PC-3 (cell line): ENCODE measurements at regions not wholly inside any gene's neighbourhood (a gene's known extent, or its start where the extent isn't known, plus 50 kb on each side); places are given as distances from the start of the nearest gene placed in this dataset.

Experiments
- ATAC-seq: fragments of 200-7000 bp; cut with Tn5 transposase; 2 replicates; pipeline ENCODE4 v1.9.1; 2020; ENCODE audit warnings: mild to moderate bottlenecking, moderate library complexity
- BruUV-seq: library from RNA; stranded (reverse); fragments of 400-500 nt; replicated peaks from 2 replicates; lab custom pipeline; 2021; lab: Mats Ljungman, UMichigan
- CTCF ChIA-PET: fragments of 300-600 bp; sonication (Branson Sonifier 250); formaldehyde crosslinking; loops from one replicate; lab custom pipeline; 2022; ENCODE audit warnings: antibody characterized with exemption; lab: Charles Lee
- POLR2A ChIA-PET: fragments of 300-600 bp; sonication (Branson Sonifier 250); formaldehyde crosslinking; loops from one replicate; lab custom pipeline; 2022; ENCODE audit warnings: antibody characterized with exemption; ENCODE audit not compliant: unreplicated experiment; lab: Charles Lee
- DNase-seq: peaks from one replicate; pipeline ENCODE4 v3.0.0-alpha.2; 2015
- H2AFZ ChIP-seq: fragments of 300-600 bp; sonication (generic); 2 replicates; pipeline ENCODE4 v1.6.0; 2016; ENCODE audit warnings: antibody characterized with exemption, low read length
- H3F3A ChIP-seq: fragments of 300-600 bp; sonication (generic); one replicate; pipeline ENCODE4 v1.6.0; 2017; ENCODE audit warnings: antibody characterized with exemption, low read length, control low read depth, mild to moderate bottlenecking; ENCODE audit not compliant: unreplicated experiment
- H3K27ac ChIP-seq: fragments of 300-600 bp; sonication (generic); 2 replicates; pipeline ENCODE4 v1.5.1; 2016; ENCODE audit warnings: mild to moderate bottlenecking, low read length
- H3K27me3 ChIP-seq: fragments of 300-600 bp; sonication (generic); 2 replicates; pipeline ENCODE4 v1.6.1; 2016; ENCODE audit warnings: low read length, mixed read lengths
- H3K36me3 ChIP-seq: fragments of 300-600 bp; sonication (generic); 2 replicates; pipeline ENCODE4 v1.6.1; 2016; ENCODE audit warnings: low read depth, mixed run types, low read length, mixed read lengths
- H3K4me1 ChIP-seq: fragments of 300-600 bp; sonication (generic); 2 replicates; pipeline ENCODE4 v1.5.1; 2016; ENCODE audit warnings: low read length; ENCODE audit not compliant: insufficient read depth
- H3K4me2 ChIP-seq: fragments of 300-600 bp; sonication (generic); 2 replicates; pipeline ENCODE4 v1.6.0; 2016; ENCODE audit warnings: low read length
- H3K4me3 ChIP-seq: fragments of 300-600 bp; sonication (generic); 2 replicates; pipeline ENCODE4 v1.5.1; 2016; ENCODE audit warnings: mild to moderate bottlenecking, low read length, mixed read lengths
- H3K79me2 ChIP-seq: fragments of 300-600 bp; sonication (generic); 2 replicates; pipeline ENCODE4 v1.6.1; 2017; ENCODE audit warnings: low read length, mixed read lengths
- H3K9ac ChIP-seq: fragments of 300-600 bp; sonication (generic); 2 replicates; pipeline ENCODE4 v1.6.0; 2016; ENCODE audit warnings: mild to moderate bottlenecking, low read length
- H3K9me2 ChIP-seq: fragments of 300-600 bp; sonication (generic); replicated peaks from 2 replicates; pipeline ENCODE4 v1.6.1; 2016; ENCODE audit warnings: mixed run types, low read length, mixed read lengths
- H3K9me3 ChIP-seq: fragments of 300-600 bp; sonication (generic); 2 replicates; pipeline ENCODE4 v1.6.1; 2016; ENCODE audit warnings: low read length, mixed read lengths
- H4K20me1 ChIP-seq: fragments of 300-600 bp; sonication (generic); 2 replicates; pipeline ENCODE4 v1.6.1; 2016; ENCODE audit warnings: low read length, mixed read lengths
- EZH2 ChIP-seq: fragments of 300-600 bp; sonication (generic); IDR thresholded peaks from one replicate; pipeline ENCODE4 v1.6.1; 2017; ENCODE audit warnings: antibody characterized with exemption, mild to moderate bottlenecking, low read length; ENCODE audit not compliant: unreplicated experiment
- EZH2phosphoT487 ChIP-seq: fragments of 300-600 bp; sonication (generic); IDR thresholded peaks from 2 replicates; pipeline ENCODE4 v1.6.1; 2018; ENCODE audit warnings: mild to moderate bottlenecking, antibody characterized with exemption, low read length, borderline replicate concordance
- intact Hi-C: fragments of 100-400 bp; cut with micrococcal nuclease; formaldehyde crosslinking; loops from 2 replicates; pipeline ENCODE4 v1.9.0; 2023
- TF ChIP-seq, protein P1 (sequence below): fragments of 300-600 bp; sonication (generic); conservative IDR thresholded peaks from 2 replicates; pipeline ENCODE4 v1.5.1; 2017; ENCODE audit warnings: antibody characterized with exemption, low read depth, mild to moderate bottlenecking, low read length

DNA sequence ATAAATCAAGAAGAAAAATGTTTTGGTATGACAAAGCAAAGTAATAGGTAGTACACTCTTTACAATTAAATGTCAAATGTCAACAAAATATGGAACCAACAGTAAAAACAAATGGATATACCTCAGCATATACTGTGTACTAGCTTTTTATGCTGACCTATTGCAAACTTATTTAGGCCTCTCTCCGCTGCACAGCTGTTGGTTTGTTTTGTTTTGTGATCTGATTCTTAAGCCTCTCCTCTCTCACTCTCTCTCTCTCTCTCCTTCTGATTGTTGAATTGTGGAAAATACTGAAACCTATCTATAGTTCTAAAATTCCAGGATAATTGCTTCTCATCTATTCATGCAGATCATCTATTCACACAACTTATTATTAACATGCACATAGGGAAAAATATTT, 154.9 kb upstream of the ARHGAP28 start:
- Histone ChIP-seq H3K9ac (no peak overlapping the region), H3K9me3 (no peaks in the 10 kb centered on the region), H3K27ac (no peak overlapping the region), H4K20me1 (no peaks in the 10 kb centered on the region), H3K36me3 (no peaks in the 10 kb centered on the region), H3K9me2 (no peaks in the 10 kb centered on the region), H3F3A (no peaks in the 10 kb centered on the region), H3K79me2 (no peaks in the 10 kb centered on the region), H3K27me3 (no peaks in the 10 kb centered on the region), H3K4me2 (no peak overlapping the region), H3K4me1 (no peaks in the 10 kb centered on the region), H2AFZ (no peak overlapping the region), H3K4me3 (no peak overlapping the region)
- DNase-seq (no peak), ATAC-seq (no peak)
- ChIA-PET CTCF (no interaction called here), POLR2A (no interaction called here)
- TF ChIP-seq, protein P1, sequence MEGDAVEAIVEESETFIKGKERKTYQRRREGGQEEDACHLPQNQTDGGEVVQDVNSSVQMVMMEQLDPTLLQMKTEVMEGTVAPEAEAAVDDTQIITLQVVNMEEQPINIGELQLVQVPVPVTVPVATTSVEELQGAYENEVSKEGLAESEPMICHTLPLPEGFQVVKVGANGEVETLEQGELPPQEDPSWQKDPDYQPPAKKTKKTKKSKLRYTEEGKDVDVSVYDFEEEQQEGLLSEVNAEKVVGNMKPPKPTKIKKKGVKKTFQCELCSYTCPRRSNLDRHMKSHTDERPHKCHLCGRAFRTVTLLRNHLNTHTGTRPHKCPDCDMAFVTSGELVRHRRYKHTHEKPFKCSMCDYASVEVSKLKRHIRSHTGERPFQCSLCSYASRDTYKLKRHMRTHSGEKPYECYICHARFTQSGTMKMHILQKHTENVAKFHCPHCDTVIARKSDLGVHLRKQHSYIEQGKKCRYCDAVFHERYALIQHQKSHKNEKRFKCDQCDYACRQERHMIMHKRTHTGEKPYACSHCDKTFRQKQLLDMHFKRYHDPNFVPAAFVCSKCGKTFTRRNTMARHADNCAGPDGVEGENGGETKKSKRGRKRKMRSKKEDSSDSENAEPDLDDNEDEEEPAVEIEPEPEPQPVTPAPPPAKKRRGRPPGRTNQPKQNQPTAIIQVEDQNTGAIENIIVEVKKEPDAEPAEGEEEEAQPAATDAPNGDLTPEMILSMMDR: no peak
- no peak for TF ChIP-seq EZH2phosphoT487
- intact Hi-C loops: no loop called here
- BruUV-seq: no TSS peak

DNA sequence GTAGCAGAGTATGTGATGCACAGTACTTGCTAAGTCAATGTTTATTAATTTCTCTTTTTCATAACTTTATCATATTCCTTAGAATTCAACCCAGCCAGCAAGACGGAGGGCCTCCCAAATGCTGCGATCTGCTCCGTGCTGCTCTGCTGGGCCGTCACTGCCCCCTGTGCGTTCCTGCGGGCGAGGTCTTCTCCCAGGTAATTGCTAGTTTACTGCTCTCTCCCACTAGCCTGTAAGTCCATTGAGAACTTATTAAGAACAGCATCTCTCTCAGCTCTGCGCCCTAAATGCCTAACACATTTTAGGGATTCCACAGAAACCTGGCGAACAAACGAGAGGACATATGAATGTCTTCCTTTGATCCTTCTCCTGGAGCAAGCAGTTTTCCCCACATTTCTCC, 153.6 kb upstream of the ARHGAP28 start:
- no peaks in the 10 kb centered on the region for H4K20me1 ChIP-seq
- CTCF ChIA-PET: interaction anchor here (0.6 kb wide), 1 partner anchor 285 kb away, joined by 3 read pairs; no protein-coding TSS in a partner anchor
- H3K9me2 ChIP-seq: no peaks in the 10 kb centered on the region
- ATAC-seq: no peak
- H3K9me3 ChIP-seq: no peaks in the 10 kb centered on the region
- DNase-seq: no peak
- no peaks in the 10 kb centered on the region for H3K36me3 ChIP-seq
- no peak overlapping the region for H2AFZ ChIP-seq
- TF ChIP-seq, protein P1: no peak
- TF ChIP-seq EZH2: no peak
- TF ChIP-seq EZH2phosphoT487: no peak
- no peak overlapping the region for H3K4me2 ChIP-seq
- intact Hi-C loops: no loop called here
- POLR2A ChIA-PET: no interaction called here
- no TSS peak for BruUV-seq
- H3K79me2 ChIP-seq: no peaks in the 10 kb centered on the region
- no peak overlapping the region for H3K9ac ChIP-seq
- H3K27me3 ChIP-seq: 0 out of 2 replicates have a peak, but pooled peaks cover 4% of the 10 kb centered on the region
- H3F3A ChIP-seq: no peaks in the 10 kb centered on the region
- no peak overlapping the region for H3K4me3 ChIP-seq
- no peak overlapping the region for H3K27ac ChIP-seq
- H3K4me1 ChIP-seq: no peaks in the 10 kb centered on the region

DNA sequence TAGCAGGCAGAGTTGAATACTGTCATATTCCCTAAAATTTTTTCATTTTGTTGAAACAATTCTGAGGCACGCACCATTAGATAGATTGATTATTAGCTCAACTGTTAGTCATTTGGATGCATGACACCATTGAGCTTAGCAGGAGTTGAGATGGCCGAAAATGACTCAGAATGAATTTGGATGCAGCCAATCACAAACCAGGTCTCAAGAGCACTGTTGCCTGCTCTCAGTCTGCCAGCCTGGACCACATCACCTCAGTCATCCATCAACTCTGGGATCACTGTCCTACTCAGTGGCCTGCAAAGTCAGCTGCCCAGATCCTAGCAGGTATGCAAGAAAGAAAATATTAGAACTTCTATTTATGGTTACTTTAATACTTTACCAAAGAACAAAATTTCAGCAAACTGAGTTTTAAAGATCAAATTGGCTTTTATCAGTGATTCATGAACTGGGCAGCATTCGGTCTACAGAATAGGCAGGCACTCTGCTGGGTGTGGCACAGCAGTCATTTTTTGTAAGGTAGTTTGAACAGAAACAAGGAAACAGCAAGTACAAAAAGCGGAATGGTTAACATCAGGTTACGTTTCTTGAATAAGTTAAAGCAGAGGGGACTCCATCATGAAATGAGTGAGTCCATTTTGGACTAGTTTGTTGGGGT, 152.7 kb upstream of the ARHGAP28 start:
- Histone ChIP-seq H3K4me2 (no peak overlapping the region), H2AFZ (no peak overlapping the region), H3K27ac (no peak overlapping the region), H3K9me2 (no peaks in the 10 kb centered on the region), H3K27me3 (peaks cover 6% of the 10 kb centered on the region; the same call in 1 of the 2 replicates), H3K4me3 (no peak overlapping the region), H3K9me3 (no peaks in the 10 kb centered on the region), H3K36me3 (no peaks in the 10 kb centered on the region), H3K9ac (no peak overlapping the region), H3F3A (no peaks in the 10 kb centered on the region), H3K4me1 (no peaks in the 10 kb centered on the region), H4K20me1 (no peaks in the 10 kb centered on the region), H3K79me2 (no peaks in the 10 kb centered on the region)
- intact Hi-C loops: no loop called here
- POLR2A ChIA-PET: no interaction called here
- ATAC-seq (no peak), DNase-seq (no peak)
- BruUV-seq: no TSS peak
- CTCF ChIA-PET: no interaction called here
- no peak for TF ChIP-seq EZH2phosphoT487
- TF ChIP-seq EZH2: no peak
- TF ChIP-seq, protein P1: no peak
